M059J (cell line): ENCODE measurements at regions not wholly inside any gene's neighbourhood (a gene's known extent, or its start where the extent isn't known, plus 50 kb on each side); places are given as distances from the start of the nearest gene placed in this dataset.

Experiments
- DNase-seq: peaks from one replicate; pipeline ENCODE4 v3.0.0-alpha.2; 2012; ENCODE audit warnings: low read depth

GRCh38 chr4:80145739-80146138 lies 51.6 kb upstream of the PRDM8 start:
- no peak for DNase-seq

GRCh38 chr4:80144676-80145470 lies 52.4 kb upstream of the PRDM8 start:
- no peak for DNase-seq

- DNase-seq = no peak
Measured at GRCh38 chr4:80143307-80143679, 54.0 kb upstream of the PRDM8 start.

- no peak for DNase-seq
Measured at GRCh38 chr4:80142394-80143306, 54.7 kb upstream of the PRDM8 start.

- no peak for DNase-seq
Measured at GRCh38 chr4:80141543-80141942, 55.8 kb upstream of the PRDM8 start.

- DNase-seq = no peak
Measured at GRCh38 chr4:80140194-80140593, 57.1 kb upstream of the PRDM8 start.

GRCh38 chr4:80139671-80140070 lies 57.6 kb upstream of the PRDM8 start:
- DNase-seq = no peak

GRCh38 chr4:80138551-80139538 lies 58.5 kb upstream of the PRDM8 start:
- peak; percentile 30 for DNase-seq

- no peak for DNase-seq
Measured at GRCh38 chr4:80137631-80138030, 59.7 kb upstream of the PRDM8 start.

GRCh38 chr4:80136270-80136669 lies 61.0 kb upstream of the PRDM8 start:
- no peak for DNase-seq

- DNase-seq = no peak
Measured at GRCh38 chr4:80135702-80136058, 61.6 kb upstream of the PRDM8 start.

GRCh38 chr4:80134936-80135701 lies 62.1 kb upstream of the ANTXR2 start:
- no peak for DNase-seq

GRCh38 chr4:80133240-80133783 lies 60.3 kb upstream of the ANTXR2 start:
- DNase-seq = no peak

- no peak for DNase-seq
Measured at GRCh38 chr4:80129785-80130184, 56.8 kb upstream of the ANTXR2 start.

- DNase-seq = no peak
Measured at GRCh38 chr4:80128941-80129340, 55.9 kb upstream of the ANTXR2 start.

- DNase-seq = no peak
Measured at GRCh38 chr4:80127870-80128419, 54.9 kb upstream of the ANTXR2 start.

- no peak for DNase-seq
Measured at GRCh38 chr4:80126435-80126834, 53.4 kb upstream of the ANTXR2 start.

GRCh38 chr4:80125252-80126177 lies 52.5 kb upstream of the ANTXR2 start:
- peak; percentile 44 for DNase-seq
